Thoracic aorta (tissue), 2 donors: ENCODE measurements at regions not wholly inside any gene's neighbourhood (a gene's known extent, or its start where the extent isn't known, plus 50 kb on each side); places are given as distances from the start of the nearest gene placed in this dataset.

Experiments
- ATAC-seq: fragments of 150-250 bp; one replicate; pipeline ENCODE4 v1.8.0; 2017; ENCODE audit warnings: low read depth; ENCODE audit not compliant: insufficient number of reproducible peaks, low FRiP score
- DNase-seq: peaks from one replicate; pipeline ENCODE4 v3.0.0-alpha.2; 2020; ENCODE audit warnings: low spot score
- H3K27ac ChIP-seq, 2 donors: fragments of 200-600 bp; sonication (generic); 1 replicate in 1 of 2; 2 replicates in 1 of 2; pipeline ENCODE4 v1.5.1; 2016; ENCODE audit warnings: mild to moderate bottlenecking in 2 of 2, moderate library complexity in 2 of 2
- H3K27me3 ChIP-seq: fragments of 200-600 bp; sonication (generic); replicated peaks from 2 replicates; pipeline ENCODE4 v1.6.0; 2016; ENCODE audit warnings: mild to moderate bottlenecking; ENCODE audit not compliant: insufficient read depth
- H3K36me3 ChIP-seq: fragments of 200-600 bp; sonication (generic); one replicate; pipeline ENCODE4 v1.5.1; 2016
- H3K4me1 ChIP-seq, 2 donors: fragments of 200-600 bp; sonication (generic); 1 replicate in 1 of 2; 2 replicates in 1 of 2; pipeline versions ENCODE4 v1.5.1 to v1.6.0; 2016; ENCODE audit warnings: low read depth in 2 of 2, mild to moderate bottlenecking in 1 of 2; ENCODE audit not compliant: control insufficient read depth in 1 of 2
- H3K4me3 ChIP-seq: fragments of 200-600 bp; sonication (generic); 2 replicates; pipeline ENCODE4 v1.5.1; 2016; ENCODE audit warnings: mild to moderate bottlenecking
- H3K9me3 ChIP-seq: fragments of 200-600 bp; sonication (generic); 2 replicates; pipeline ENCODE4 v1.5.1; 2016
- TF ChIP-seq, protein P1 (sequence below): fragments of 200-600 bp; sonication (generic); IDR thresholded peaks from one replicate; pipeline ENCODE4 v1.5.1; 2019; ENCODE audit warnings: antibody characterized with exemption

DNA sequence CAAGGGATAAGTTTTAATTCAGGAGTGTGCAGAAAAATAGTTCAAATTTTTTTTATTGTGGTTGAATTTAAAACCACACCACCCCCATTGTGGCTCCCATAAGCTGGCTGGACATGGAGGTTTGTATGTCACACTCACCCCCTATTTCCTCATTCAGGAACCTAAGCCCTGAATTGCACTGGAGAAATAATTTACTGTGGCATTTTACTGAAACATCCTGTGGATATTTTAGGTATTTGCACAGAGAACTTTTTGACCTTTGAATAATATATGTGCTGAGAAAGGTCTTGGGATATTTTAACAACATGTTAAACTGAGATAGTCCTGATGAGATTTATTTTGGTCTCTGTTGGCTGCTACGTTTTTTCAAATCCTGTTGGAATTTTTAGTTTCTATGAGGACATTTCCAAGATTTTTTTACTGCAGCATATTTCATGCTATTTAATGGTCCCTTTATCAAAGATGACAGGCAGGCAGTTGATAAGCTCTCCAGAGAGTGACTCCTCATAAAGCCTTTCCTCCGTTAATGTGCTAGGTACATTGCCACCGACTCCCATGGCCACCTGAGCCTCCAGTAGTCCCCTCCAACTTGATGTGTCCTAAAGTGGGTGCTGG is 51.2 kb upstream of the PALM2AKAP2 start:
- Histone ChIP-seq H3K4me1 (peaks cover 0 to 13% of the 10 kb centered on the region in 2 donors), H3K4me3 (no peak overlapping the region), H3K27ac (no peak overlapping the region), H3K27me3 (no peaks in the 10 kb centered on the region), H3K9me3 (no peaks in the 10 kb centered on the region), H3K36me3 (no peaks in the 10 kb centered on the region)
- no peak for ATAC-seq
- no peak for DNase-seq
- TF ChIP-seq, protein P1, sequence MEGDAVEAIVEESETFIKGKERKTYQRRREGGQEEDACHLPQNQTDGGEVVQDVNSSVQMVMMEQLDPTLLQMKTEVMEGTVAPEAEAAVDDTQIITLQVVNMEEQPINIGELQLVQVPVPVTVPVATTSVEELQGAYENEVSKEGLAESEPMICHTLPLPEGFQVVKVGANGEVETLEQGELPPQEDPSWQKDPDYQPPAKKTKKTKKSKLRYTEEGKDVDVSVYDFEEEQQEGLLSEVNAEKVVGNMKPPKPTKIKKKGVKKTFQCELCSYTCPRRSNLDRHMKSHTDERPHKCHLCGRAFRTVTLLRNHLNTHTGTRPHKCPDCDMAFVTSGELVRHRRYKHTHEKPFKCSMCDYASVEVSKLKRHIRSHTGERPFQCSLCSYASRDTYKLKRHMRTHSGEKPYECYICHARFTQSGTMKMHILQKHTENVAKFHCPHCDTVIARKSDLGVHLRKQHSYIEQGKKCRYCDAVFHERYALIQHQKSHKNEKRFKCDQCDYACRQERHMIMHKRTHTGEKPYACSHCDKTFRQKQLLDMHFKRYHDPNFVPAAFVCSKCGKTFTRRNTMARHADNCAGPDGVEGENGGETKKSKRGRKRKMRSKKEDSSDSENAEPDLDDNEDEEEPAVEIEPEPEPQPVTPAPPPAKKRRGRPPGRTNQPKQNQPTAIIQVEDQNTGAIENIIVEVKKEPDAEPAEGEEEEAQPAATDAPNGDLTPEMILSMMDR = no peak

- no peak for ATAC-seq
- H3K4me1 ChIP-seq = peaks cover 0 to 17% of the 10 kb centered on the region in 2 donors
- no peaks in the 10 kb centered on the region for H3K27me3 ChIP-seq
- no peaks in the 10 kb centered on the region for H3K9me3 ChIP-seq
- H3K36me3 ChIP-seq = no peaks in the 10 kb centered on the region
- TF ChIP-seq, protein P1 = no peak
- no peak overlapping the region for H3K4me3 ChIP-seq
- H3K27ac ChIP-seq = no peak overlapping the region
- DNase-seq = no peak
Observed at GRCh38 chr9:109729513-109729912, 50.5 kb upstream of the PALM2AKAP2 start.
